GM23338 (cell line): ENCODE measurements at regions not wholly inside any gene's neighbourhood (a gene's known extent, or its start where the extent isn't known, plus 50 kb on each side); places are given as distances from the start of the nearest gene placed in this dataset.

Experiments
- ATAC-seq: fragments of 200-7000 bp; cut with Tn5 transposase; 3 replicates; pipeline ENCODE4 v1.9.1; 2020
- DNase-seq: peaks from one replicate; pipeline ENCODE4 v3.0.0-alpha.2; 2015; ENCODE audit warnings: low spot score
- H2AFZ ChIP-seq: fragments of 200-600 bp; sonication (generic); 2 replicates; pipeline ENCODE4 v1.8.0; 2016; ENCODE audit warnings: antibody characterized with exemption, mild to moderate bottlenecking, moderate library complexity
- H3F3A ChIP-seq: fragments of 200-600 bp; sonication (generic); replicated peaks from 2 replicates; pipeline ENCODE4 v1.8.0; 2017; ENCODE audit warnings: antibody characterized with exemption, mixed run types, low read depth
- H3K27ac ChIP-seq: fragments of 200-600 bp; sonication (generic); 2 replicates; pipeline ENCODE4 v1.6.1; 2016; ENCODE audit warnings: low read depth
- H3K27me3 ChIP-seq: fragments of 200-600 bp; sonication (generic); 2 replicates; pipeline ENCODE4 v1.8.0; 2016; ENCODE audit warnings: mild to moderate bottlenecking, mixed run types, moderate library complexity; ENCODE audit not compliant: insufficient read depth
- H3K36me3 ChIP-seq: fragments of 200-600 bp; sonication (generic); 2 replicates; pipeline ENCODE4 v1.8.0; 2016; ENCODE audit warnings: mild to moderate bottlenecking; ENCODE audit not compliant: insufficient read depth
- H3K4me1 ChIP-seq: fragments of 200-600 bp; sonication (generic); 2 replicates; pipeline ENCODE4 v1.8.0; 2016; ENCODE audit warnings: mild to moderate bottlenecking, moderate library complexity; ENCODE audit not compliant: insufficient read depth
- H3K4me2 ChIP-seq: fragments of 200-600 bp; sonication (generic); 2 replicates; pipeline ENCODE4 v1.7.1; 2017; ENCODE audit warnings: mixed run types
- H3K4me3 ChIP-seq: fragments of 200-600 bp; sonication (generic); 2 replicates; pipeline ENCODE4 v1.6.1; 2016; ENCODE audit warnings: mixed run types
- H3K79me2 ChIP-seq: fragments of 200-600 bp; sonication (generic); replicated peaks from 2 replicates; pipeline ENCODE4 v1.8.0; 2017; ENCODE audit warnings: mild to moderate bottlenecking; ENCODE audit not compliant: insufficient read depth
- H3K9me2 ChIP-seq: fragments of 200-600 bp; sonication (generic); 2 replicates; pipeline ENCODE4 v1.8.0; 2017; ENCODE audit not compliant: insufficient read depth
- H4K20me1 ChIP-seq: fragments of 200-600 bp; sonication (generic); replicated peaks from 2 replicates; pipeline ENCODE4 v1.8.0; 2017; ENCODE audit warnings: mild to moderate bottlenecking; ENCODE audit not compliant: insufficient read depth
- H3K27ac Mint-ChIP-seq: 2 replicates; pipeline ENCODE4 v1.8.0; 2020; ENCODE audit warnings: inconsistent platforms, mild to moderate bottlenecking, moderate library complexity, mixed read lengths
- H3K27me3 Mint-ChIP-seq: 3 replicates; pipeline ENCODE4 v1.8.0; 2022; ENCODE audit warnings: low read depth, mild to moderate bottlenecking, moderate library complexity, mixed read lengths, inconsistent platforms; ENCODE audit not compliant: insufficient read depth, poor library complexity
- H3K36me3 Mint-ChIP-seq: 3 replicates; pipeline ENCODE4 v1.8.0; 2021; ENCODE audit warnings: low read depth, mild to moderate bottlenecking, inconsistent platforms, moderate library complexity, mixed read lengths
- H3K4me1 Mint-ChIP-seq: 3 replicates; pipeline ENCODE4 v1.8.0; 2020; ENCODE audit warnings: mild to moderate bottlenecking, inconsistent platforms, mixed read lengths
- H3K4me3 Mint-ChIP-seq: 3 replicates; pipeline ENCODE4 v1.8.0; 2021; ENCODE audit warnings: moderate library complexity, mild to moderate bottlenecking, inconsistent platforms, mixed read lengths
- H3K9me3 Mint-ChIP-seq: 3 replicates; pipeline ENCODE4 v1.8.0; 2020; ENCODE audit warnings: moderate library complexity, mild to moderate bottlenecking, inconsistent platforms, mixed read lengths
- CREB1 ChIP-seq: fragments of 250-450 bp; sonication (Bioruptor Pico); IDR thresholded peaks from 2 replicates; pipeline ENCODE4 v1.5.0; 2020; ENCODE audit warnings: low read depth, mild to moderate bottlenecking, moderate library complexity
- CTCF ChIP-seq, 2 experiments: fragments of 200-600 bp in 1 of 2; sonication (generic) in 1 of 2; conservative IDR thresholded peaks; 2 replicates each; pipeline versions ENCODE4 v1.5.1 to v1.6.1; 2016 to 2017; ENCODE audit warnings: antibody characterized with exemption in 2 of 2, low read depth in 2 of 2, mild to moderate bottlenecking in 2 of 2, moderate library complexity in 1 of 2
- ETS1 ChIP-seq: IDR thresholded peaks from 2 replicates; pipeline ENCODE4 v1.6.1; 2016; ENCODE audit warnings: antibody characterized with exemption
- EZH2 ChIP-seq: fragments of 200-600 bp; sonication (generic); IDR thresholded peaks from one replicate; pipeline ENCODE4 v1.8.0; 2017; ENCODE audit warnings: antibody characterized with exemption, mild to moderate bottlenecking, low read depth; ENCODE audit not compliant: unreplicated experiment
- EZH2phosphoT487 ChIP-seq: fragments of 200-600 bp; sonication (generic); IDR thresholded peaks from one replicate; pipeline ENCODE4 v1.8.1; 2018; ENCODE audit warnings: antibody characterized with exemption; ENCODE audit not compliant: unreplicated experiment
- JUNB ChIP-seq: IDR thresholded peaks from one replicate; pipeline ENCODE4 v1.6.1; 2016; ENCODE audit warnings: antibody characterized with exemption; ENCODE audit not compliant: unreplicated experiment
- NANOG ChIP-seq: IDR thresholded peaks from 2 replicates; pipeline ENCODE4 v1.6.1; 2016; ENCODE audit warnings: antibody characterized with exemption, borderline replicate concordance
- POLR2AphosphoS5 ChIP-seq: IDR thresholded peaks from 2 replicates; pipeline ENCODE4 v1.6.1; 2016; ENCODE audit warnings: antibody characterized with exemption, low read depth
- REST ChIP-seq: IDR thresholded peaks from one replicate; pipeline ENCODE4 v1.6.1; 2018; ENCODE audit warnings: antibody characterized with exemption; ENCODE audit not compliant: unreplicated experiment
- STAT1 ChIP-seq: IDR thresholded peaks from one replicate; pipeline ENCODE4 v1.6.1; 2016; ENCODE audit warnings: antibody characterized with exemption; ENCODE audit not compliant: unreplicated experiment
- ZNF114 ChIP-seq: fragments of 250-450 bp; sonication (Bioruptor Pico); IDR thresholded peaks from 2 replicates; pipeline ENCODE4 v1.5.0; 2020; ENCODE audit warnings: mild to moderate bottlenecking, moderate library complexity
- ZNF331 ChIP-seq: fragments of 250-450 bp; sonication (Bioruptor Pico); IDR thresholded peaks from 2 replicates; pipeline ENCODE4 v1.5.0; 2020; ENCODE audit warnings: low read depth, mild to moderate bottlenecking, moderate library complexity
- ZNF462 ChIP-seq: fragments of 250-450 bp; sonication (Bioruptor Pico); IDR thresholded peaks from 2 replicates; pipeline ENCODE4 v1.5.0; 2020; ENCODE audit warnings: mild to moderate bottlenecking, moderate library complexity

- H3K27ac Mint-ChIP-seq: no peak overlapping the region
- no peaks in the 10 kb centered on the region for H3K79me2 ChIP-seq
- H3K36me3 Mint-ChIP-seq: peaks cover 2% of the 10 kb centered on the region; the same call in 2 of the 3 replicates
- H3K36me3 ChIP-seq: no peaks in the 10 kb centered on the region
- DNase-seq (no peak), ATAC-seq (no peak)
- no peak overlapping the region for H3K4me3 Mint-ChIP-seq
- H3K4me2 ChIP-seq: no peak overlapping the region
- TF ChIP-seq ZNF462 (CRISPR knock-in tag): no peak
- no peak for TF ChIP-seq ZNF331 (CRISPR knock-in tag)
- no peak for TF ChIP-seq NANOG
- TF ChIP-seq CREB1 (CRISPR knock-in tag): no peak
- TF ChIP-seq ETS1: no peak
- no peak for TF ChIP-seq CTCF (conservative IDR thresholded peaks at IDR 0.05; ENCODE audit: low read depth in 2 of 2)
- no peak for TF ChIP-seq EZH2
- no peak for TF ChIP-seq ZNF114 (CRISPR knock-in tag)
- TF ChIP-seq JUNB: no peak
- no peak for TF ChIP-seq POLR2AphosphoS5
- TF ChIP-seq STAT1: no peak
- no peak for TF ChIP-seq REST
- TF ChIP-seq EZH2phosphoT487: no peak
- H3K27me3 Mint-ChIP-seq: peaks cover 5% of the 10 kb centered on the region
- H3K4me1 Mint-ChIP-seq: peaks cover 2% of the 10 kb centered on the region; the same call in 1 of the 3 replicates
- H3K9me2 ChIP-seq: no peaks in the 10 kb centered on the region
- H3K4me3 ChIP-seq: no peak overlapping the region
- no peak overlapping the region for H3K27ac ChIP-seq
- no peaks in the 10 kb centered on the region for H3K4me1 ChIP-seq
- no peaks in the 10 kb centered on the region for H3F3A ChIP-seq
- H3K27me3 ChIP-seq: no peaks in the 10 kb centered on the region
- no peaks in the 10 kb centered on the region; the same call in 1 of the 2 replicates for H4K20me1 ChIP-seq
- no peak overlapping the region for H2AFZ ChIP-seq
- no peaks in the 10 kb centered on the region for H3K9me3 Mint-ChIP-seq
Measured at GRCh38 chr1:173414136-173414535, 63.0 kb upstream of the PRDX6 start.
